PC-9 (cell line): ENCODE measurements at regions not wholly inside any gene's neighbourhood (a gene's known extent, or its start where the extent isn't known, plus 50 kb on each side); places are given as distances from the start of the nearest gene placed in this dataset.

ENCODE experiments used
- CTCF ChIP-seq: fragments of 200-600 bp; sonication (generic); conservative IDR thresholded peaks from 2 replicates; pipeline ENCODE4 v1.6.1; 2017; ENCODE audit warnings: mixed run types, antibody characterized with exemption, mild to moderate bottlenecking, moderate library complexity
- EZH2 ChIP-seq: fragments of 200-600 bp; sonication (generic); IDR thresholded peaks from 2 replicates; pipeline ENCODE4 v1.8.0; 2017; ENCODE audit warnings: antibody characterized with exemption, low read depth

- TF ChIP-seq CTCF (peak; percentile 63), EZH2 (no peak)
These were observed 134.5 kb upstream of the PKN2 start for GRCh38 chr1:88549536-88549935.
